ENCODE measurements at regions not wholly inside any gene's neighbourhood (a gene's known extent, or its start where the extent isn't known, plus 50 kb on each side); places are given as distances from the start of the nearest gene placed in this dataset.
"Not testable (repeated sequence)": the region's sequence is repeated elsewhere in the genome, so short reads cannot be mapped to it uniquely, and the experiment has no call there.

DNA sequence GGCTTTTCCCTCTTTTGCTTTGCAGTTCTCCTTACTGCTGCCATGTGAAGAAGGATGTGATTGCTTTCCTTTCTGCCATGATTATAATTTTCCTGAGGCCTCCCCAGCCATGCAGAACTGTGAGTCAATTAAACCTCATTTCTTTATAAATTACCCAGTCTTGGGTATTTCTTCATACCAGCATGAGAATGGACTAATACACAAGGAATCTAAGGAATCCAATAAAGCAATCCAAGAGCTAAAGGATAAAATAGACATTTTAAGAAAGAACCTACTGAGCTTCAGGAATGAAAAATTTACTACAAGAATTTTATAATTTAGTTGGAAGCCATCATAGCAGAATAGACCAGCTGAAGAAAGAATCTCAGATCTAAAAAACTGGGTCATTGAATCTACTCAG, 808.3 kb downstream of the SLITRK1 start:
- TF ChIP-seq, protein P1, sequence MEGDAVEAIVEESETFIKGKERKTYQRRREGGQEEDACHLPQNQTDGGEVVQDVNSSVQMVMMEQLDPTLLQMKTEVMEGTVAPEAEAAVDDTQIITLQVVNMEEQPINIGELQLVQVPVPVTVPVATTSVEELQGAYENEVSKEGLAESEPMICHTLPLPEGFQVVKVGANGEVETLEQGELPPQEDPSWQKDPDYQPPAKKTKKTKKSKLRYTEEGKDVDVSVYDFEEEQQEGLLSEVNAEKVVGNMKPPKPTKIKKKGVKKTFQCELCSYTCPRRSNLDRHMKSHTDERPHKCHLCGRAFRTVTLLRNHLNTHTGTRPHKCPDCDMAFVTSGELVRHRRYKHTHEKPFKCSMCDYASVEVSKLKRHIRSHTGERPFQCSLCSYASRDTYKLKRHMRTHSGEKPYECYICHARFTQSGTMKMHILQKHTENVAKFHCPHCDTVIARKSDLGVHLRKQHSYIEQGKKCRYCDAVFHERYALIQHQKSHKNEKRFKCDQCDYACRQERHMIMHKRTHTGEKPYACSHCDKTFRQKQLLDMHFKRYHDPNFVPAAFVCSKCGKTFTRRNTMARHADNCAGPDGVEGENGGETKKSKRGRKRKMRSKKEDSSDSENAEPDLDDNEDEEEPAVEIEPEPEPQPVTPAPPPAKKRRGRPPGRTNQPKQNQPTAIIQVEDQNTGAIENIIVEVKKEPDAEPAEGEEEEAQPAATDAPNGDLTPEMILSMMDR (IDR thresholded peaks at IDR 0.05) = not testable (repeated sequence)
- not testable (repeated sequence) for TF ChIP-seq POLR2A (IDR thresholded peaks at IDR 0.05)
